GM19324 (cell line): ENCODE measurements at regions not wholly inside any gene's neighbourhood (a gene's known extent, or its start where the extent isn't known, plus 50 kb on each side); places are given as distances from the start of the nearest gene placed in this dataset.

ENCODE experiments used
- ATAC-seq: cut with Tn5 transposase; IDR thresholded peaks from one replicate; pipeline ENCODE4 v1.9.1; 2021; ENCODE audit warnings: mild to moderate bottlenecking, moderate library complexity; ENCODE audit not compliant: unreplicated experiment, low FRiP score

DNA sequence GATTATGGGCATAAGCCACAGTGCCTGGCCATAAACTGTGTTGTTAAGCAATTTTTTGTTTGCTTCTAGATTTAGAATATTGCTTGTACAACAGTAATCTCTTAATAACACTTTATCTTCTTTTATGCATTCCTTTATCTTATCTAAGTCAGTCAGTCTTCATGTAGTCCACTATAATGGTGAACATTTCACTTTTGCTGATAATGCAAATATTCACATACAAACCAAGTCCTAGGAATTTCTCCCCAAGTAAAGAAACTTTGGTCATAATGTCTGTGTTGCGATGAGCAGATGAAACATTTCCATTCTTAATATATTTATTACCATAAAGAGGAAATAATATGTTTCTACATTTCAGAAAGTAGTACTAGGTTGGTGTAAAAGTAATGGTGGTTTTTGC lies 765.8 kb upstream of the ARRDC4 start:
- no peak for ATAC-seq

DNA sequence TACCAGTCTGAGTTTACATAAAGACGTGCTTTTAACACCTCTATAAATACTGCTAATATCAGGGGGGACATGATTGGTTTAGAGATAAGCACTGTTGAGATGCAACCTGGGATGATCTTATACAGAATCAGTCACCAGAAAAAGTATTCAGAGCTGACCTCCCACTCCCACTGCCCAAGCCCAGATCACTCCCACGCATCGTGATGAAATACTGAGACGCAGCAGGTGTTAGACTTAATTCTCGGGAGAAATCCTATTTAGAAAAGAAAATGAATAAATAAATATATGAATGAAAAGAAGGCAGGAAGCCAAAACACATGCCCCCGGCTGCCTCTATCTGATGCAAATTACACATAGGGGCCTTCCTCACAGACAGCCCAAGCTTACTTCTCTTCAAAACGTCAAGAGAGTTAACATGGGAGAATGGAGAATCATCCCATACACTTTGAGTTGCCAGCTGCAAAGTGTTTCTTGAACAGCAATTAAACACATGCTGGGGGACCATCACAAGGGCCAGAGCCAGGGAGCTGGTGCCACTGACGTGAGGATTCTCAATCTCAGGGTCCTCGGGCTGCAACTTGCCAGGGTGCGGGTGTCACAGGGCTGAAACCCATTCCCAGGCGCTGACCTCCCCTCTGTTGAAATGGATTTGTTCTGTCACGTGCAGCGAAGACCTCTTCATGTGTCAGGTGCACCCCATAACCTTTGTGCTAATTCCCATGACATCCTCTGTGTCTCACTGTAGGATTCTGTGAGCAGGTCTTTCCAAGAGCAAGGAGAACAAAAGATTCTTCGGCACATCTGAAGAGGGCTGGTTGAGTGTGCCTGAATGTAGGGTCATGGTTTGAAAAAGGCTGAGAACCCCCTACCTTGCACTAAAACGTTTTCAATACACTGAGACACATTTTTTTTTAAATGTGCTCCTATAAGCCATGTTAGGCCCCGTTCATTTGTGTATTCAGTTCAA lies 764.2 kb upstream of the ARRDC4 start:
- ATAC-seq = no peak

DNA sequence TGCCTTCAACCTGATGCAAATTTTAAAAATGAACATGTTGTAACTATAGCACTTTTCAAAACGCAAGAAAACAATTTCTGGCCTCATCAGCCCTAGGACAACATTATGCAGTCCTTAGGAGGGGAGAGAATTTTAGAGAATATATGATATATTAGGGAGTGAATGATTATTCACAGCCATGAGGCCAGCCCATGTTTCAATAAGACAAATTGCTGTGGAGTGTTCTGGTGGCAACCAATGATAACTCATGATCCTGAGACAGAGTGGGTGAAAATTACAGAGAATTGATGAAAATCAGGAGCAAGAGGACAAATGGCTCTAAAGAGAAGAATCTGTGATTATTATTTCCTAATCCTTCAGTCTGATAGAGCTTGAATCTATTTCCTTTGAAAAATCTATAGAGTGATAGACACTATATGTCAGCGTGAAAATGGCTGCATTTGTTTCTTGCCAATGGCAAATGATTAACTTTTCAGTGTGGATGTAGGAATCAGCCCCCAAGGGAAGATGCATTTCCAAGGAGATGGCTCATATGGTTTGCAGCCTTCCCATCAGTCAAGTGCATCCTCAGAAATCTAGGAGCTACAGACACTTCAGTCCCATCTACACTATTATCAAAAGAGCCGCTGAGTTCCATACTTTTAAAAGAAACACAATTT lies 761.0 kb upstream of the ARRDC4 start:
- ATAC-seq = no peak

DNA sequence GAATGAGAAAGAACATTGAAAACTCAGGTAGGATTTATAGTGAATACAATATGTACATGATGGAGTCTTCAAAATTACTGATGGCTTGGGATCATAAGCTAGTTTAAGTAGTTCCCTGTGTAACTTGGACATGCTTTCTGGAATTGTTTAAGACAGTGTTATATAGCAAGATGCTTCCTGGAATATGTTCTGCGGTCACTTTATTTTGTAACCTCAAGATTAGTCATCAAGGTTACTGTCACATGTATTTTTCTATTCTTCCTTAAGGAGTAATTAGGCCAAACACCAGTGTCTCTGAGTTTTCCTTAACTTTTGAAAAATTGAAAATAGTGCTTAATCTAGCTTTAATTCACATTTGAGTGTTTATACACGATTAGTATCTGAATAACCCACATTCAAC lies 760.3 kb upstream of the ARRDC4 start:
- no peak for ATAC-seq

DNA sequence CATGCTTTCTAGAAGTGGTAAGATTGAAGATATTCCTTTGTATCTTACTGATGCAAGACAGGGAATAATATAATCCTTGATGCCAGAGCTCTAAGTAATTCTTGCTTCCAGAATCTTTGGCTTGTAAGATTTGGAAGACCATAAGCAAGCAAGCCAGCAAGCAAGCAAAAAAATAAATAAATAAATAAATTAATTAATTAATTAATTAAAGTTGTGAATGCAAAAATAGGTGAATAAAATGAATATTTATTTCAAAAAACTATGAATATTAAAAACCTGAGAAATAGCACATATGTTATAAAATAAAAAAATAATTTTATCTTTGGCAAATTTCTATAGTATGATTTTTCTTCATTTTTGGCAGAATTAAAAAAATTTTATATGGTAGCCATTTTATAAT lies 750.2 kb upstream of the ARRDC4 start:
- ATAC-seq = no peak

DNA sequence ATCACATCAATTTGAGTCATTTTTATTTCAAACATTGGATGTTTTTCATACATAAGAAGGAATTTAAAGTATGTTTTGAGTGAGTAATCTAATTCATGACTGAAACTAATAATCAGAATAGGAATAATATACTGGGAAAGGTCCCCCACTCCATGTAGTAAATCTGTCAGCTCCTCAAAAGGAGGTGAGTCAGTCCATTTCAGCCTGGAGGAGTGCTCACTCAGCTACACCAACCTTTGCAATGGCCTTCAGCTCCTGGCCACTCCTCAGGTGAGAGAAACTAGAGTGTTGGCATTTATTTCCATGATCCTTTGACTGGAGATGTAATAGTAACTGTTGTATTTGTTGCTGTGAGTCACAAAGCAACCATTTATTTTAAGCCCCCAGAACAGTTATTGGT lies 744.9 kb upstream of the ARRDC4 start:
- ATAC-seq = no peak

DNA sequence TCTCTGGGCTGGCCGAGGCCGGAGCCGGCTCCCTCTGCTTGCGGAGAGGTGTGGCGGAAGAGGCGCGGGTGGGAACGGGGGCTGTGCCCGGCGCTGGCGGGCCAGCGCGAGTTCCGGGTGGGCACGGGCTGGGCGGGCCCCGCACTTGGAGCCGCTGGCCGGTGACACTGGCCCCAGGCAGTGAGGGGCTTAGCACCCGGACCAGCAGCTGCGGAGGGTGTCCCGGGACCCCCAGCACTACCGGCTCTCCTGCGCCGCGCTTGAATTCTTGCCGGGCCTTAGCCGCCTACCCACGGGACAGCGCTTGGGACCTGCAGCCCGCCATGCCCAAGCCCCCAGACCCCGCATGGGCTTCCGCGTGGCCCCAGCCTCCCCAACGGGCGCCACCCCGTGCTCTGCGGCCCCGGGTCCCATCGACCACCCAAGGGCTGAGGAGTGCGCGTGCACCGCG lies 736.3 kb upstream of the ARRDC4 start:
- ATAC-seq = no peak

DNA sequence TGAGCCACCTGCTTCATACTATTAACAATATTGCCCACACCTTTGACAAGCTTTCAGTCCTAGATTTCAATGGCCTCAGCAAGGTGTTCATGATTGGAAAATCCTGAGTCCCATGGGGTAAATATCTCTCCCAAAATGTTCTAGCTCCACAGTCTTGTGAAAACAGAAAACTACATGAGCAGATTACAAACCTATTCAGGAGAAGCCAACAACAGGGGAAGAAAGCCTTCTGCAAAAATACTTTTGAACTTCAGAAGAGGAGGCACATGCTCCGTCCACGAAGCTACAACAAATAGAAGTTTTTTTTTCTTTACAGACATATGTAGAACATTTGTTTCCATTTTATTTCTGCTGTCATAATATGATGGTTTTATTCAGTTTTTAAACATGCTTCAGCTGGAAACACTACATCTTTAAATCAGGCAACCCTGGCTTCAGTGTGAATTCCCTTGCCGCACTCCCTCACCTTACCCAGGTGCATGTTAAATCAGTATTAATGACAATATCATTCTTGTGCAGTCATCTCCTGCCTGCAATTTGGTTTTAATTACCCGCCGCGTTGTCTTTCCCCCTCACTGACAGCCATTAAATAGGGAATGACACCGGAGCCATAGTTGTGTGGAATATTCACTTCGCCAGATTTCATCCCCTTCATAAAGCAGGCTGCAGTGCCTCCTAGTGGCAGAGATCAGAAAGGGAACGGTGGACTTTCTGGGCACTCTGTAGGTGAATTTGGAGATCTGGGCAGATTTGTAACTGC lies 725.5 kb upstream of the ARRDC4 start:
- ATAC-seq = no peak

DNA sequence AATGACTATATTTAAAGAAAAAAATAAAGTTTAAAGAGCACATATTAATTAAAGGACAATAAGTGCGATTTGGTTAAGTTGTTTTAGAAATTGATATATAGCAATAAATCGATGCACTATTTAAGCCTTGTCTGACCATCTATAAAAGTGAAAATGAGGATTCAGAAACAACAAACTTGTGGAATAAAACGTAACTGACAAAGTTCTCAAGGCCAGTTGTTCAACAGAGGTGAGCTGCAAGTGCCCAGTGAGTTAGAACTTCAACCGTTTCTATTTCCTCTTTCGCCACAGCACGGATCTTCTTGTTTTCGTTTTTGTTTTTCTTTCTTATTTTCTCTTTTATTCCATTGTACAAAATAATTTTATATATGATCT lies 724.9 kb upstream of the ARRDC4 start:
- no peak for ATAC-seq

DNA sequence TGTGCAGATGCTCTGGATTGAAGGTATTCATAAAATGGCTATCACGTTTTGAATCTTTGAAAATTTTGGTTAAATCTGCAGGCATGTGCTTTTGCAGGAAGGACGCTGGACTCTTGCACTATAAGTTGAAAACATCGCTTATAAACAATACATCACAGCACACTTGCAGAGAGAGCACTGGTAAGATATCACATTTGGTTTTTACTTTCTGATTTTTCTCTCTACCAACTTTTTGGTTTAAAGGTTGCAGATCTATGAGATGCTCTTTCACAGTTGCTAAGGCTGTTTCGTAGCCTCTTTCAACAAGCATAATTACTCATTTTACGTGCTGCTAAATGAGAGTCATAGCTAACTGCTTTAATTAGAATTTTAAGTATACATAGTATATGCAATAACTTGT lies 724.4 kb upstream of the ARRDC4 start:
- ATAC-seq = no peak

DNA sequence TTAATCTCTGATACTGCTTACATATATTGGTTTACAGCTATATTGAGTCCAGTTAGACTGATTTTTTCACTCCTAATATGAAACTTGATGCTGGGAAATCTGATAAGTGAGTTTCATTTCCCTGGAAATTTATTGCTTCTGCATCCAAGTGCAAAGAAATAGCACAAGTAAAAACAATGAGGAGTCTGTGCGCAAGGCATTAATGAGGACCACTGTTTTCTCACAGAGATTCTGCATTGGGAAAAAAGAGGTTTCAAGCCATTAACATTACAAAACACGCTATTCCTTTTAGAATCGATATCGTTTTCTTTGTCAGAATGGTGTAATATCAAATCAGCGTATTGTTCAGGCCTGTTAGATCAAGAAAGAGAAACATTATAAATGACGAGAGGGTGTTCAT lies 723.3 kb upstream of the ARRDC4 start:
- ATAC-seq = no peak

DNA sequence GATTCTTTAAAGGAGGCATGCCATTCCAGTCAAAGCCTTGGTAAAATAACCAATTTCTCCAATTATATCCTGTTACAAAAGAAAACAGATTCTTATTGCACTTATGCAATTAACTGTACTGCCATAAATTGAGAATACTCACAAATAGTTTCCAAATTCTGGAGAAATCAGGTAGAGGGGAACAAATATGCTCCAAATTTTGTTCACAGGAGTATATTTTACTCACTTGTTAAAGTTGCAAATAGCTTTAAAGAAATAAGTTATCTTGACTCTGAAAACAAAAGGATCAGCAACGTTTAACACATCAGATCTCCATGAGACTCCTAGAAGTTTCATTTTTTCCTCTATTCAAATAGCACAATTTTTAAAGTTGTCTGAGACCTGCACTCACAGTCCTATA lies 712.1 kb upstream of the ARRDC4 start:
- ATAC-seq = no peak

DNA sequence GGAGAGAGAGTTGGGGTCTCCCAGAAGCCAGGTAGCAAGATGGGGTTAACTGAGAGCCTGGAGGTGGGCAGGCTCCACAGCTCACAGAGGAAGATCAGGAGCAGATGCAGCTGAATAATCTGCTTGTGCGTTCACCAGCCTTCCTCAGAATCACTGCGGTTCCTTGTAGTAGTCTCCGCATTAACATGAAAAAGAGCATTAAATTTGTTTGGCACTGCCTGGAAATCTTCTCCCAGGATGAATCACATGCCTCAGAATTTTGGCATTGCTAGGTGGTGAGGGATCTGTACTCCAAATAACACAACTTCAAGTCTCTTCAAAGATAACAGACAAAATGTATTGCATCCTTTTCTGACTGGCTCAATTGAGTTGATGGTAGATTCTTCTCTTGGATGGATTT lies 700.6 kb upstream of the ARRDC4 start:
- ATAC-seq = no peak

DNA sequence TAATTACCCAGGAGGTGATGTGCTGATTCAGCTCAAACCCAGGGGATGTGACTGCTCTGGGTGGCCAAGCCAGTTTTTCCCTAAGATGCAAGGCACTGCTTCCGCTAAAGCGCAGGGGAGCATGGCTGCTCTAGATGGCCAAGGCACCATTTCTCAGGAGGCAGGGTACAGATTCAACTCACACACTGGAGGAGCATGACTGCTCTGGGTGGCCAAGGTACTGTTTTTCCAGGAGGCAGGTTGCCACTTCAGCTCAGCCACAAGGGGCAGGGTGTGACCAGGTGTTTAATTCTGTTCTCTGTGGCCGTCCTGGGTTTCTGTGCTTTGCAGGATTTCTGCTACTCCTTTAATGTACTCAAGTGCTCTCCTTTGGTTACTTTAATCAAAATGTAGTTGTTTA lies 659.3 kb upstream of the ARRDC4 start:
- ATAC-seq = no peak

DNA sequence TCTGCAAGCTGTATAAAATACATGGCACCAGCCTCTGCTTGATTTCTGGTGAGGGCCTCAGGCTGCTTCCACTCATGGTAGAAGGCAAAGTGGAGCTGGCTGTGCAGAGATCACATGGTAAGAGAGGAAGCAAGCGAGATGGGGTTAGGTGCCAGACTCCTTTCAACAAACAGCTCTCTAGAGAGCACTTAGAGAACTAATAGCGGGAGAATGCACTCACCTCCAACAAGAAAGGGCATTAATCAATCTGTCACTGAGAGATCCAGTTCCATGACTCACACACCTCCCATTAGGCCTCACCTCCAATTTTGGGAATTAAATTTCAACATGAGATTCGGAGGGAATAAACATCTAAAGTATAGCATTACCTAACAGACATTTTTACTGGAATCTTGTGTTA lies 644.1 kb upstream of the ARRDC4 start:
- no peak for ATAC-seq

DNA sequence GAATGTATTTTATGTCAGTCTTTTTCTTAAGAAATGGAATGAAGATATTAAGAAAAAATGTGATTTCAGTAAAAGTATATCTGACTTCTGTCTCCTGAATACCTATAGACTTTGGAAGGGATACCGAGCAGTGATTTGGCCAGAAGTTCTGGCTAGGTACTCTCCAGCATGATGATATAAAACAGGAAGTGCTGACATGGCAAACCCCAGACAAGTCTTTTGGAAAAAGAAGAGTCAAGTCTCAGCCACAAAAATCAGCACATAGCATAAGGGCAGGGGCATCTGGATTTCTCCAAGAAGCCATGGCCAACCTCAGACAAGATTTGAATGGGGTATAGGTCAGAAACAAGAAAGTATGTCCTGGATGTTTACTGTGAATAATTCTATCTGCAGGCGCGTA lies 643.3 kb upstream of the ARRDC4 start:
- ATAC-seq = no peak

DNA sequence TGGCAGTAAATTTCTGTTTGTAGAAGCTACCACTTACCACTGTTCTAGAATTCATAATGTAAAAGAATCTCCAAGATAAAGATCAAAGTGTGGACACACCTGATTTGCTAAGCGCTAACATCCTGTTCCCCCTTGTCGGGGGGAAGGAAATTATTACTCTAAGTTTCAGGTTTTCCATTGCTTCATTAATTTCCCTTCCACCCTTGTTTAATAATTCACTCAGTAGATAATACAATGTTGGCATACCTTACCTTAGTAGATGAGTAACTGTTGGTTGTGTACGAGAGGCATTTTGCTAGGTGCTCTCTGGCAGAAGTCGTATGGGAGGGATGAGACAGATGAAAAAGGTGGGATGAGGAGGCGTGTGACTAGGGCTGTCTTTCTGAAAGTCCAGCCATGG lies 641.2 kb upstream of the ARRDC4 start:
- no peak for ATAC-seq

DNA sequence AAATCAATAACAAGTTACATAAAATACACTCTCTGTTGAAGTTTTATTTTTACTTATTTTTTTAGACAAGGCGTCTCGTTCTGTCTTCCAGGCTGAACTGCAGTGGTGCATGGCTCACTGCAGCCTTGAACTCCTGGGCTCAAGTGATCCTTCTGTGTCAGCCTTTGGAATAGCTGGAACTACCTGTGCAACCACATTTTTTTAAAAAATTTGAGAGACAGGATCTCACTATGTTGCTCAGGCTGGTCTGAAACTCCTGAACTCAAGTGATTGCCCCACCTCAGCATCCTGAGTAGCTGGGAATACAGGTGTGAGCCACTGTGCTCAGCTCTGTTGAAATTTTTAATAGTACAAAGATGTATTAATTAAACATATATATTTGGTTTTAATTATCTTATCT lies 614.3 kb upstream of the ARRDC4 start:
- ATAC-seq = no peak

DNA sequence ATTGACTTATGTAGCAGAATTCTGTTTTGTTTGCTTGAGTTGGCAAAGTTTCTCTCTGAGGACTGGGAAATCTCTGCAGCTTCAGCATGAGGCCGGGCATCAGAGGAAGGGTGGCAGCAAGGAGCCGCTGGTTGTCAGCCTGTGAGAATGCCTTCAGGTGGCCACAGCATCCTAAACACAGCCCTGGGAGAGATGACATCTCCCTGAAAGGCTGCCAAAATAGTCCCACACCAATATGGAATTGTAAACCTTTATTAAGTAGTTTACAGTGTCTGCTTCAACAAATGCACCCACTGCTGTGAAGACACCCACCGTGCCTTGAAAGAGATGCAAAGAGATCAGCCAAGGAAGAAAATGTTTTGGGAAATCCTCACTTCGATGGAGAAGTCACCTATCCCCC lies 609.7 kb upstream of the ARRDC4 start:
- no peak for ATAC-seq

DNA sequence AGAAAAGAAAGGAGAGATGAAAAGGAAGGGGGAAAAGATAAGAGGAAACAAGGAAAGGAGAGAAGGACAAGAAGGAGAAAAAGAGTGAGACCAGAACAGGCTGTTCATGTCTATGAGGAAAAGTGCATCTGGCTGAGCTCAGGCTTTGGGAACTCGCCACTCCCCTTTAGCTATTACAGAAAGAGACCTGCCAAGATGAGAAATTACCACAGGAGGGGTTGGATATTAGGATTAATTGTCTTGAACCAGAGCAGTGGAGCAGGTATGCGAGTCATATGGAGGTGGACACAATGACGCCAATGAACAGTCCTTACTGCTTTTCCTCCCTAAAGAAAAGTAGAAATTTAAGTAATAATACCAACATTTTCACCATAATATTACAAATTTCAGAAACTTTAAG lies 577.0 kb upstream of the ARRDC4 start:
- ATAC-seq = no peak

DNA sequence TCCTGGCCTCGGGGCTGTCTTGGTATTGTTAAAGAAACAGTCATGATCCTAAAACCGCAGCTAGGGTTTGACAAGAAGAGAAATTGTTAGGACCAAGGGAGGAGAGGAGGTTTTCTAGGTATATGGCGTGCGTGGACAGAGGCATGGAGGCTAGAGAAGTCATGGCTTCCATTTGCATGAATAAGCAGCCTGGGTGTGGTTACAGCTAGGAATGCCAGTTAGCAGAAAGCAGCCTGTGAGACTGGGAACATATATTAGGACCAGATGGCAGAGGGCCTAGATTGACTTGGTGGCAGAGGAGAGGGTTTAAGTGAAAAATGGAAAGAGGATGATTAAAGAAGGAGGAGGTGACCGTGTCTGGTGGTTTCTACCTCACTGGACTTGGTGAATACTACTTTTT lies 573.6 kb upstream of the ARRDC4 start:
- no peak for ATAC-seq
